ENCODE measurements at regions not wholly inside any gene's neighbourhood (a gene's known extent, or its start where the extent isn't known, plus 50 kb on each side); places are given as distances from the start of the nearest gene placed in this dataset.

- DNase-seq (ENCODE audit: low read depth) = no peak
Measured at GRCh38 chr4:110959041-110959643, 336.3 kb upstream of the PITX2 start.

GRCh38 chr4:110961066-110961465 is 338.2 kb upstream of the PITX2 start:
- DNase-seq (ENCODE audit: low read depth) = no peak

- DNase-seq (ENCODE audit: low read depth) = no peak
Measured at GRCh38 chr4:110962616-110963015, 339.7 kb upstream of the PITX2 start.

- no peak for DNase-seq (ENCODE audit: low read depth)
Measured at GRCh38 chr4:110963662-110964280, 340.9 kb upstream of the PITX2 start.

- no peak for DNase-seq (ENCODE audit: low read depth)
Measured at GRCh38 chr4:110967936-110968335, 345.1 kb upstream of the PITX2 start.

GRCh38 chr4:110970642-110971041 is 347.8 kb upstream of the PITX2 start:
- DNase-seq (ENCODE audit: low read depth) = no peak

DNA sequence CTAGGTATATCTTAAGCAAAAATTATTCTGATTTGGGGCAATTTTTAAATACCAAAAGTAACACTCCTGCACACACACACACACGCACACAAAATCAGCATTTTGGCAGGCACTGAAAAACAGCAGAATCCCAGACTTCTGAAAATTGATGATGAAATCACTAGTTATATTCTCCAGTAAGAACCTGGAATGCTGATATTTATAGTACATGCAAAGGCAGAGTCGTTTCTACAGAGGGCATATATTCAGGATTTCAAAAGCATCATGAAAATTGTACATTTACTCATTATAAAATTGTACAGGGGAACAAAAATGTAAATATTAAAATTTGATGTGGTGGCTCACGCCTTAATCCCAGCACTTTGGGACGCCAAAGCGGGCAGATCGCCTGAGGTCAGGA is 352.5 kb upstream of the PITX2 start:
- DNase-seq (ENCODE audit: low read depth) = no peak

DNA sequence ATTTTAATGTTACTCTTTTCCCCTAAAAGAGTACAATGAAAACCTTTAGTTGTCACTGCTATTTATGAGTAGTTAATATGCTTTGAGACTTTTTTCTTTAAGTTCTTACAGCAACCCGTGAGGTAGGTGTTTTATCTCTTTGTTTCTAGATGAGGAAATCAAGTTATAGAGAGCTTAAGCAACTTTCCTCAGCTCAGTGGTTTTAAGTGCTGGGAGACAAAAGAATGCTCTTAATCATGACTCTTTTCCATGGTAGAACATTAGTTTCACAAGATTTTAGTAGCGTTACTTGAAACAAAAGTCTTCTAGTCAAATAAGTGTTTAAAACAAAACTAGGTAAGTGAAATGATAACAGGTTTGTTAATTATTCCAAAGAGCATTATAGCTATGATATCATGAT is 354.7 kb upstream of the PITX2 start:
- DNase-seq (ENCODE audit: low read depth) = no peak

DNA sequence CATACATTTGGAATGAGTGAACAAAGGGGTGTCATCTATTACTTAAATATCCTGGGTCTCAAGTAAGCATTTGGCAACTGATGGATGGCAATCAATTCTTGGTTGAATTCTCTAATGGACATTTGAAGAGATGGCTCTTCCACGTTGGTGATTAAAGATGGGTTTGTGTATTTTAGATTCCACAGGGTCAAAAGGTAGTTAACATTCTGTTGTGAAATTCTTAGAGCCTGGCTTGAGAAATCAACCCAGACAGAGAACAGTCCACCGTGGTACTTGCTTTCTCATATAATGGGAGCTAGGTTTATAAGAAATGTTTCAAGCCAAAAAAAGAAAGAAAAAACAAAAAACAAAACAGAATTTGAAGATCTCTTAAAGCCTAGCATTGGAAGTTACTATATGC is 355.9 kb upstream of the PITX2 start:
- DNase-seq (ENCODE audit: low read depth) = no peak

DNA sequence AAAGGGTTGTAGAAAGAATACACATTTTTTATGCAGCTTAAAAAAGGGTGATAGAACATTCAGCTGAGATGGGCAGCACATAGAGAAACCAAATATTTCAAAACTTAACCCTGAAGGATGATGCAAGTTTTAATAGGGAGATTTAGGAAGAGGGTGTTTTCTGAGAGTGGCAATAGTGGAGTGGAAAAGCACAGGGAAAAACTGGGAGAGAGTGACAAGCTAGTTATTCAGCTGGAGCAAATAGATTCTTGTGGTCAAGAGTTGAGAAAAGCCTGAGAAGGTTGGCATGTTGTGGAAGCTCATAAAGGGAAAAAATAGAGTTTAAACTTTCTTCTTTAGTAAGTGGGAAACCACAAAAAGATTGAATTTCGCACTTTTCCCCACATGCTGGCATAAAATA is 359.6 kb upstream of the PITX2 start:
- no peak for DNase-seq (ENCODE audit: low read depth)

- DNase-seq (ENCODE audit: low read depth) = no peak
Measured at GRCh38 chr4:110988722-110989121, 365.8 kb upstream of the PITX2 start.

DNA sequence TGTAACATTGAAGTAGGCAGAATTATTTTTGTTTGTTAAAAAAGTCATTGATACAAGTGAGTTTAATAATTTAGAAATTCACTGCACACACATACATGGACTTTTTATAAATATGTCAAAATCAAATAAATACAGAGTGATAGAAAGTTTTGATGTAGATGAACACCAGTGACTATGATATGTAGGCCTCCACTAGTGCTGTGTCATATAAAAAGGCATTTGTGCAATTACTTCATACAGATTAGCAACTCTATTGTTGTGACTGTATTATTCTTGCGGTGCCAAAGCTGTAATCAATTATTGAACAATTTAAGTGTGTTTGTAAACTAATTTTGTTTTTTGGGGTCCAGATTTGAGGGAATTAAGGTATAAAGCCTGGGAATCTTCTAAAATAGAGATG is 366.2 kb upstream of the PITX2 start:
- no peak for DNase-seq (ENCODE audit: low read depth)

- DNase-seq (ENCODE audit: low read depth) = no peak
Measured at GRCh38 chr4:110994781-110995180, 371.9 kb upstream of the PITX2 start.

GRCh38 chr4:110998320-110998719 is 375.4 kb upstream of the PITX2 start:
- DNase-seq (ENCODE audit: low read depth) = no peak

- no peak for DNase-seq (ENCODE audit: low read depth)
Measured at GRCh38 chr4:111011458-111011857, 388.6 kb upstream of the PITX2 start.

DNA sequence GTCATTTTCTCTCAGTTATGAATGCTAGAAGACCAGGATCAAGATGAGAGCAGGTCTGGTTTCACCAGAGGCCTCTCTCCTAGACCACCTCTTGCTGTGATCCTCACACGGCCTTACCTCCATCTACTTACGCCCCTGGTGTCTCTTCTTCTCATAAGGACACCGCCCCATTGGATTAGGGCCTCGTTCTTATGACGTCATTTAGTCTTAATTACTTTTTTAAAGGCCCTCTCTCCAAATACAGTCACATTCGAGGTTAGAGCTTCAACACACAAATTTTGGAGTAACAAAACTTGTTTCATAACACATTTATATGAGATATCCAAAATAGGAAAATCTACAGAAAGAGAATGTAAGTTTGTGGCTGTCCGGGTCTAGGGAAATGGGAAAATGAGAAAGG is 391.0 kb upstream of the PITX2 start:
- no peak for DNase-seq (ENCODE audit: low read depth)

GRCh38 chr4:111014537-111014936 is 391.7 kb upstream of the PITX2 start:
- no peak for DNase-seq (ENCODE audit: low read depth)

DNA sequence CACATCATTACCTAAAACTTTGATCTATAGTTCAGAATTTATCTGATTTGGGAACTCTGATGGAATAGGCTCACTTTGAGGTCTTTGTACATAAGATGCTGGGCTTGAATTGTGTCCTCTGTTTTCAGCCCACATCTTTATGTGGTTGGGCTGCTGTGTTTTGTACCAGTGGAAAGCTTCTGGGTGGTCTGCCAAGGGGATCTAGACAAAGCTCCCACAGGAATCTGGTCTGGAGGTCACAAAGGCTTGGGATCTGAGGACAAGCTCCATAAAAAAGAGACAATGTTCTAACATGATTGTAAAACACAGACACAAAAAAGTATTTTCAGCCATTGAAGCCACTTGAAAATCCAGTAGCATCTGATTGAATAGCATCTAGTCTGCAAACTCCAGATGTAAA is 393.5 kb upstream of the PITX2 start:
- no peak for DNase-seq (ENCODE audit: low read depth)

GRCh38 chr4:111018216-111018615 is 395.3 kb upstream of the PITX2 start:
- no peak for DNase-seq (ENCODE audit: low read depth)

DNA sequence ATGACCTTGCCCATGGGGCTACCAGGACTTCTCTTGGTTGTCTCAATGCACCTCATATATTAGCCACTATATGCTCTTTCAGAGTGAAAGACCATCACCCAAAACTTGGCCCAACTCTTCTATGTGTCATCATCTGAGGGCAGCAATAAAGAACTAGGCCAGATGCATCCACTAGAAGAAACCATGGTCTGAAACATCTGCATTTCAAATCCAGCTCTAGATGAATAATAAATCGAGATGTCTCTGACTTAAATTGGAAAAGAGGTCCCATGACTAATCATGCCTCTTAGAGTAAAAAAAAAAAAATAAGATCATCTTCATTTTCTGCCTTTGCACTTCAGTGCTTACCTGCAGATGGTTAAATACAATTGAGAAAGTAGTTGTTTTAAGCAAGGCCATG is 397.6 kb upstream of the PITX2 start:
- no peak for DNase-seq (ENCODE audit: low read depth)

- no peak for DNase-seq (ENCODE audit: low read depth)
Measured at GRCh38 chr4:111020961-111021360, 398.1 kb upstream of the PITX2 start.

- no peak for DNase-seq (ENCODE audit: low read depth)
Measured at GRCh38 chr4:111022758-111023157, 399.9 kb upstream of the PITX2 start.

- no peak for DNase-seq (ENCODE audit: low read depth)
Measured at GRCh38 chr4:111027526-111027925, 404.6 kb upstream of the PITX2 start.

DNA sequence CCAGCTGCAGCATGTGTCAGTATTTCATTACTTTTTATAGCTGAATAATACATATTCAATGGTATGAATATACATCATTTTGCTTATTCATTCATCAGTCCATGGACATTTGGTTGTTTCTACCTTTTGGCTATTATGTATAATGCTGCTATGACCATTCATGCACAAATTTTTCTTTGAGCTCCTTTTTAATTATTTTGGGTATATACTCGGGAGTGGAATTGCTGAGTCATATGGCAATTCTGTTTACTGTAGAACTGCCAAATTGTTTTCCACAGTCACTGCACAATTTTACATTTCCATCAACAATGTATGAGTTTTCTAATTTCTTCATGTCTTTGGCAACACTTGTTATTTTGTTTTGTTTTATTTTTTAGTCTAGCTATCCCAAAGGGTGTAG is 405.9 kb upstream of the PITX2 start:
- DNase-seq (ENCODE audit: low read depth) = no peak
